ENCODE measurements at regions not wholly inside any gene's neighbourhood (a gene's known extent, or its start where the extent isn't known, plus 50 kb on each side); places are given as distances from the start of the nearest gene placed in this dataset.

GRCh38 chr2:196338440-196338839, 167.1 kb upstream of the STK17B start:
- TF ChIP-seq CTCF (IDR thresholded peaks at IDR 0.05) (no peak), POLR2A (IDR thresholded peaks at IDR 0.05) (no peak)

All from vagina (tissue), 2 donors.